Dendritic cell treated with granulocyte-macrophage colony-stimulating factor and Interleukin-4, amounts not matched to agents 40 ng/mL and 50 ng/mL, for 4 days (primary cell): ENCODE measurements at regions not wholly inside any gene's neighbourhood (a gene's known extent, or its start where the extent isn't known, plus 50 kb on each side); places are given as distances from the start of the nearest gene placed in this dataset.
"Not testable (repeated sequence)": the region's sequence is repeated elsewhere in the genome, so short reads cannot be mapped to it uniquely, and the experiment has no call there.

ENCODE experiments used
- H3K27ac Mint-ChIP-seq: one replicate; pipeline ENCODE4 v1.8.0; 2022; ENCODE audit warnings: mild to moderate bottlenecking, mixed read lengths
- H3K27me3 Mint-ChIP-seq: one replicate; pipeline ENCODE4 v1.8.0; 2022; ENCODE audit warnings: mild to moderate bottlenecking, mixed read lengths
- H3K36me3 Mint-ChIP-seq: one replicate; pipeline ENCODE4 v1.8.0; 2022; ENCODE audit warnings: low read depth, mixed read lengths
- H3K4me1 Mint-ChIP-seq: one replicate; pipeline ENCODE4 v1.8.0; 2022; ENCODE audit warnings: low read depth, mixed read lengths
- H3K4me3 Mint-ChIP-seq: one replicate; pipeline ENCODE4 v1.8.0; 2022; ENCODE audit warnings: mild to moderate bottlenecking, moderate library complexity, mixed read lengths
- H3K9me3 Mint-ChIP-seq: one replicate; pipeline ENCODE4 v1.8.0; 2022; ENCODE audit warnings: mixed read lengths
- intact Hi-C: fragments of 100-400 bp; cut with micrococcal nuclease; formaldehyde crosslinking; loops from one replicate; pipeline ENCODE4 v1.15.0; 2022

GRCh38 chr4:188300385-188300784, 161.1 kb downstream of the TRIML1 start:
- peaks cover 46% of the 10 kb centered on the region for H3K9me3 Mint-ChIP-seq
- H3K27ac Mint-ChIP-seq = no peak overlapping the region
- H3K4me1 Mint-ChIP-seq = no peaks in the 10 kb centered on the region
- no peaks in the 10 kb centered on the region for H3K27me3 Mint-ChIP-seq
- H3K4me3 Mint-ChIP-seq = no peak overlapping the region
- no peaks in the 10 kb centered on the region for H3K36me3 Mint-ChIP-seq
- intact Hi-C loops = no loop called here

- no peaks in the 10 kb centered on the region for H3K4me1 Mint-ChIP-seq
- intact Hi-C loops = no loop called here
- H3K36me3 Mint-ChIP-seq = no peaks in the 10 kb centered on the region
- H3K4me3 Mint-ChIP-seq = no peak overlapping the region
- no peaks in the 10 kb centered on the region for H3K27me3 Mint-ChIP-seq
- no peak overlapping the region for H3K27ac Mint-ChIP-seq
- H3K9me3 Mint-ChIP-seq = peaks cover 43% of the 10 kb centered on the region
Observed at GRCh38 chr4:188305690-188306089, 166.4 kb downstream of the TRIML1 start.

DNA sequence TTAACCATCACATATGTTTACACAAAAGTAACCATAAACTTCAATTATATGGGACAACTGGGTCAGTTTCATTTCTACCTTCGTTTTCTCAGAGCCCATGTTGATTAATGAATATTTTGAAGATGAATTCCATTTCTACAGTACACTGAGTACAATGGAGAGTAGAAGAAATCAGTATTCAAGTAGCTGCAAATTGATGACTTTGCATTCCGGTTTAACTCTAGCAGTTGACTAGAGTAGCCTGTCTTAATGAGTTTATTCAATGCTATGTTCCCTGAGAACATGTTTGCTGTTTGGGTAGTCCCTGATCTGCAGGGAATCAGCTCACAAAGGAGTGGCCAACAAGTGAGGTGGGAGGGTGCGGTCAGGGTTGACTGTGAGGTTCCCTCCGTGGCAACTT, 168.3 kb downstream of the TRIML1 start:
- H3K27ac Mint-ChIP-seq = no peak overlapping the region
- no peaks in the 10 kb centered on the region for H3K27me3 Mint-ChIP-seq
- no peak overlapping the region for H3K4me3 Mint-ChIP-seq
- no peaks in the 10 kb centered on the region for H3K36me3 Mint-ChIP-seq
- intact Hi-C loops = no loop called here
- H3K4me1 Mint-ChIP-seq = no peaks in the 10 kb centered on the region
- H3K9me3 Mint-ChIP-seq = peaks cover 24% of the 10 kb centered on the region

- Mint-ChIP-seq H3K36me3 (no peaks in the 10 kb centered on the region), H3K27me3 (no peaks in the 10 kb centered on the region), H3K27ac (no peak overlapping the region), H3K4me1 (no peaks in the 10 kb centered on the region), H3K4me3 (no peak overlapping the region), H3K9me3 (peaks cover 25% of the 10 kb centered on the region)
- intact Hi-C loops = no loop called here
Observed at GRCh38 chr4:188308142-188308541, 168.9 kb downstream of the TRIML1 start.

DNA sequence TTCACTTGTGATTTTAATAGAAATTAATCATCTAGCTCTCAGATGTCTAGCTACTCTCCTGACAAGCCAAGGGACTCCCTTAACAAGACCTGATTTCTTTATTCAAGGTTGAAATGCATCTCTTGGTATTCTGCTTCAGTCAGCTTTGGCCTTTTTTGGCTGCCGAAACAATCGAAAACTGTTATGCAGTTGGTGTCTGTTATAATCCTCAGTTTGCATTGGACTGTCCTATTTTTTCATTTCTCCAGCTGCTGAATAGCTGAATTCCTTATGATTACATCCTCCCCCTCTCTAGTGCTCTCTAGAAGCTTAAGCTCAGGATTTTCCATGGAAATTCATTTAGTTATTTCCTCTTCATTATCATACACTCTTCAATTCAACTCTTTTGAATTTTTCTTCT, 177.2 kb downstream of the TRIML1 start:
- Mint-ChIP-seq H3K9me3 (peaks cover 64% of the 10 kb centered on the region), H3K4me1 (no peaks in the 10 kb centered on the region), H3K4me3 (no peak overlapping the region), H3K27ac (no peak overlapping the region), H3K27me3 (no peaks in the 10 kb centered on the region), H3K36me3 (no peaks in the 10 kb centered on the region)
- intact Hi-C loops = no loop called here

- Mint-ChIP-seq H3K9me3 (peaks cover 46% of the 10 kb centered on the region), H3K27ac (no peak overlapping the region), H3K4me1 (no peaks in the 10 kb centered on the region), H3K4me3 (no peak overlapping the region), H3K36me3 (no peaks in the 10 kb centered on the region), H3K27me3 (no peaks in the 10 kb centered on the region)
- intact Hi-C loops = no loop called here
Observed at GRCh38 chr4:188328966-188329365, 189.7 kb downstream of the TRIML1 start.

DNA sequence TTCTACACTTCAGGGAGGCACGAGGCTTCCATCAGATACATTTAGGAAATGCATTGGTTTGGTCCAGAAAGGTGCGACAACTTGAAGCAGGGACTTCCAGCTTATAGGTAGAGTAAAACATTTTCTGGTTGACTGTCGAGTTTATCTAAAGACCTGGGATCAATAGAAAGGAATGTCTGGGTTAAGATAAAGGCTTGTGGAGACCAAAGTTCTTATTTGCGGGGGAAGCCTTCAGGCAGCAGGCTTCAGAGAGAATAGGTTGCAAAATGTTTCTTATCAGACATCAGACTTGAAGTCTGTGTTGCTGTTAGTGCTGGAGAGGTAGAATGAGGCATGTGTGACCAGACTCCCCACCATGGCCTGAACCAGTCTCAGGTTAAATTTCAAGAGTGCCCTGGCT, 190.3 kb downstream of the TRIML1 start:
- Mint-ChIP-seq H3K27me3 (no peaks in the 10 kb centered on the region), H3K27ac (no peak overlapping the region), H3K9me3 (peaks cover 49% of the 10 kb centered on the region), H3K4me1 (no peaks in the 10 kb centered on the region), H3K4me3 (no peak overlapping the region), H3K36me3 (no peaks in the 10 kb centered on the region)
- intact Hi-C loops = no loop called here

DNA sequence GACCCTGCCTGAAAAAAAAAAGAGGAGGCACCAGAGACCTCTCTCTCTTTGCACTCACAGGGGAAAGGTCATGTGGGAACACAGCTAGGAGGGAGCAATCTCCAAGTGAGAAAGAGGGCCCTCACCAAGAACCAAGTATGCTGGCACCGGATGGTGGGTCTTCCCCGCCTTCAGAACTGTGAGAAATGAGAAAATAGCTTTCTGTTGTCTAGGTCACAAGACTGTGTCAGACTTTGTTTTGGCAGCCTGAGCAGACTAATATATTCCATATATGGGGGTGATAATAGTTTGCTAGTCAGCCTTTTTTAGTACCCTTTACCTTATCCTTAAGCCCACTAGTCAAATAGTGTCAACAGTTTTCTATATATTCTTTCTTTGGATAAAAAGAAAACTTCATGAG, 193.0 kb downstream of the TRIML1 start:
- Mint-ChIP-seq H3K27ac (no peak overlapping the region), H3K4me3 (no peak overlapping the region), H3K36me3 (no peaks in the 10 kb centered on the region), H3K9me3 (peaks cover 75% of the 10 kb centered on the region), H3K27me3 (no peaks in the 10 kb centered on the region), H3K4me1 (no peaks in the 10 kb centered on the region)
- intact Hi-C loops = no loop called here

GRCh38 chr4:188336891-188337290, 197.7 kb downstream of the TRIML1 start:
- no peak overlapping the region for H3K4me3 Mint-ChIP-seq
- no peaks in the 10 kb centered on the region for H3K36me3 Mint-ChIP-seq
- no peaks in the 10 kb centered on the region for H3K4me1 Mint-ChIP-seq
- intact Hi-C loops = no loop called here
- H3K9me3 Mint-ChIP-seq = peaks cover 51% of the 10 kb centered on the region
- no peaks in the 10 kb centered on the region for H3K27me3 Mint-ChIP-seq
- no peak overlapping the region for H3K27ac Mint-ChIP-seq

DNA sequence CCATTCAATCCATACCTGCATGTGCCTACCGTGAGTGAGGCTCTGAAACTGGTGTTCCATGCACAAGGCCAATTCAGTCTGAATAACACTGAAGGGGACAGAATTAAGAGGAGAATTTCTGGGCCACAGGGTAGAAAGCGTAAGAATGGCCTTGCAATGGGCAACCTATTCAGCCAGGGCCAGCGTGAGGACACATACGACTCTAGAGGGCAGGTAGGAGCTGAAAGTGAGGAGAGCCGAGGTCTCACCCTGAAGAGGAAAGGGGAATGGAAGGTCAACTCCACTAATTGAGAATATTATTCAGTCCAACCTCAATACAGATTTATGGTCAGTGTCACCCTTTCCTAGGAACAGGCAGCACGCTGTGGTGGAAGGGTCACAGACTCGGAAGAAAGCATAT, 202.2 kb downstream of the TRIML1 start:
- Mint-ChIP-seq H3K9me3 (peaks cover 36% of the 10 kb centered on the region), H3K4me3 (no peak overlapping the region), H3K27me3 (no peaks in the 10 kb centered on the region), H3K4me1 (no peaks in the 10 kb centered on the region), H3K27ac (no peak overlapping the region), H3K36me3 (no peaks in the 10 kb centered on the region)
- intact Hi-C loops = no loop called here

GRCh38 chr4:188346171-188346809, 207.0 kb downstream of the TRIML1 start:
- intact Hi-C loops = no loop called here
- Mint-ChIP-seq H3K27me3 (no peaks in the 10 kb centered on the region), H3K4me3 (no peak overlapping the region), H3K27ac (no peak overlapping the region), H3K36me3 (no peaks in the 10 kb centered on the region), H3K4me1 (no peaks in the 10 kb centered on the region), H3K9me3 (peaks cover 17% of the 10 kb centered on the region)

DNA sequence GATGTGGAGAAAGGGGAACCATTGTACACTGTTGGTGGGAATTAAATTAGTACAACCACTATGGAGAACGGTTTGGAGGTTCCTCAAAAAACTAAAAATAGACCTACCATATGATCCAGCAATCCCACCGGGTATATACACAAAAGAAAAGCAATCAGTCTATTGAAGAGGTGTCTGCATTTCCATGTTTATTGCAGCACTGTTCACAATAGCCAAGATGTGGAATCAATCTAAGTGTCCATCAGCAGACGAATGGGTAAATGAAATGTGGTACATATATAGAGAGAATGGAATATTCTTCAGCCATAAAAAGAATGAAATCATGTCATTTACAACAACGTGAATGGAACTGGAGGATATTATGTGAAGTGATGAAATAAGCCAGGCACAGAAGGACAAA, 208.1 kb downstream of the TRIML1 start:
- no peaks in the 10 kb centered on the region for H3K4me1 Mint-ChIP-seq
- H3K4me3 Mint-ChIP-seq = no peak overlapping the region
- no peaks in the 10 kb centered on the region for H3K27me3 Mint-ChIP-seq
- no peaks in the 10 kb centered on the region for H3K36me3 Mint-ChIP-seq
- peaks cover 24% of the 10 kb centered on the region for H3K9me3 Mint-ChIP-seq
- intact Hi-C loops = no loop called here
- H3K27ac Mint-ChIP-seq = no peak overlapping the region

DNA sequence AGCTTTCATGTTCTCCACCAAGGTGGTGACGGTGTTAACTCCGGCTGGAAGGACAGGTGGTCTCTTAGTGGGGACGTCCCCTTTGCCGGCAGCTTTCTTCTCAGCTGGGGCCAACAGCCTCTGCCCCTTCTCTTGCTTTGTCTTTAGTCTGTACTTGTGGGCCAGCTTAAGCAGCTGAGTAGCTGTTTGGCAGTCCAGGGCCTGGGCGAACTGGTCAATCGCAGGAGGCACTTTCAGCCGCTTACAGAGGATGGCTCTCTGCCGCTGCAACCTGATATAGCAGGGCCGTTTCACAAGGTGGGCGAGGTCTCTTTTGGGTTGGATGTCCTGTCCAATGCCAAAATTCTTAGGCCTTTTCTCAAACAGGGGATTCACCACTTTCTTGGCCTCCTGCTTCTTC, 210.3 kb downstream of the TRIML1 start:
- H3K9me3 Mint-ChIP-seq = peaks cover 32% of the 10 kb centered on the region
- H3K36me3 Mint-ChIP-seq, H3K27ac Mint-ChIP-seq, H3K4me3 Mint-ChIP-seq, H3K27me3 Mint-ChIP-seq, H3K4me1 Mint-ChIP-seq, intact Hi-C loops: not testable (repeated sequence)

DNA sequence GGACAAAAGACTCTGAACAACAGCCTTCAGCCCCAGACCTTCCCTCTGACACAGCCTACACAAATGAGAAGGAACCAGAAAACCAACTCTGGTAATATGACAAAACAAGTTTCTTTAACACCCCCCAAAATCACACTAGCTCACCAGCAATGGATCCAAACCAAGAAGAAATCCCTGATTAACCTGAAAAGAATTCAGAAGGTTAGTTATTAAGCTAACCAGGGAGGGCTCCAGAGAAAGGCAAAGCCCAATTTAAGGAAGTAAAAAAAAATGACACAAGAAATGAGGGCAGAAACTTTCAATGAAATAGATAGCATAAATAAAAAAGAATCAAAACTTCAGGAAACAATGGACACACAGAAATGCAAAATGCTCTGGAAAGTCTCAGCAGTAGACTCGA, 224.0 kb downstream of the TRIML1 start:
- Mint-ChIP-seq H3K27me3 (no peaks in the 10 kb centered on the region), H3K4me3 (no peak overlapping the region), H3K9me3 (peaks cover 16% of the 10 kb centered on the region), H3K4me1 (no peaks in the 10 kb centered on the region), H3K36me3 (no peaks in the 10 kb centered on the region), H3K27ac (no peak overlapping the region)
- intact Hi-C loops = no loop called here

DNA sequence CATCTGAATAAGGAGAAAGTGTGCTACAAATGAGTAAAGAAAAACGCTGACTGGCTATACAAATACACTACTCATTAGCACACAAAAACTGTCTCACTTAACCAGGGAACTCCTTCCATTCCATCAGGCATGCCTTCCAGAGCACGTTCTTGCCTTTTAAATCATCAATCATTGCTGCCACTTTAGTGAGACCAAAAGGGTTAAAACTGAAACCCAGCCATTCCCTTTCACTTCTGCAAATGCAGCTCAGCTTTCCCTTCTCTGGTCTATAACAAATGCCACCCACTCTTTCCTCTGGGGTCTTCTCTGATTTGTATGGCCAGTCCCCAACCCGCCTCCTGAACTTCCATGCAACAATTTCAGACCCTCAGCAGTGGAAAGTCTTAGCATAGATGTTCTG, 231.5 kb downstream of the TRIML1 start:
- Mint-ChIP-seq H3K4me1 (no peaks in the 10 kb centered on the region), H3K9me3 (peaks cover 32% of the 10 kb centered on the region), H3K27ac (no peak overlapping the region), H3K27me3 (no peaks in the 10 kb centered on the region), H3K4me3 (no peak overlapping the region), H3K36me3 (no peaks in the 10 kb centered on the region)
- intact Hi-C loops = no loop called here
